ENCODE measurements at regions not wholly inside any gene's neighbourhood (a gene's known extent, or its start where the extent isn't known, plus 50 kb on each side); places are given as distances from the start of the nearest gene placed in this dataset.

DNA sequence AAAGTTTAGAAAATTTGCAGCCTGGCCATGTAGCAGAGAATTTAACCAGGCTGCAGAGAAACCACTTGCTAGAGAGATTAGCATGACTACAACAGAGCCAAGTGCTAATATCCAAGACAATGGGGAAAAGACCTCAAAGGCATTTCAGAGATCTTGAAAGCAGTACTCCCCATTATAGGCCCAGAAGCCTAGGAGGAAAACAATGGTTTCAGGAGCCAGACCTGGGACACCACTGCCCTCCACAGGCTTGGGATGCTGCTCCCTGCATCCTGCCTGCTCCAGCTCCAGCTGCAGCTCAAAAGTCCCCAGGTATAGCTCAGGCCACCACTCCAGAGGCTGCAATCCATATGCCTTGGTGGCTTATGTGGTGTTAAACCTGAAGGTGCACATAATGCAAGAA lies 101.5 kb upstream of the TMEM72 start:
- DNase-seq (ENCODE audit: low read depth in 4 of 4, low spot score in 1 of 4): no peak

DNA sequence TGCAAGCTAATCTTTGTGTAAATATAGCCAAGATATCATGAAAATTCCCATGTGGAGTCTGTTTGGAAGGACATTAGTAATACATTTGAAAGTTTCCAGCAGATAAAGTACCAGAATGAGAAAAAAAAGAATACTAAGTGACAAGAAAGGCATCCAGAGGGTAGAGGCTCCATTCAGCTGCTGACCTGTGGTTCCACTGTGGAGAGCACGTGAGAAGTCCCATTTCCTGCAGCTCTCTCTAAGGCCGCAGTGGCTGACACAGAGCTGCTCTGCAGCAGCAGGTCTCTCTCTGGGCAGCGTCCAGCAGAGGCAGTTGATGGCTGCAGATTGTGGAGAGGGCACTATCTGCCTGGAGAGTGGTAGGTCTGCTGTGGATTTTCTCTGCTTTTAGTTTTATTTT lies 100.1 kb upstream of the TMEM72 start:
- no peak for DNase-seq (ENCODE audit: low read depth in 4 of 4, low spot score in 1 of 4)

DNA sequence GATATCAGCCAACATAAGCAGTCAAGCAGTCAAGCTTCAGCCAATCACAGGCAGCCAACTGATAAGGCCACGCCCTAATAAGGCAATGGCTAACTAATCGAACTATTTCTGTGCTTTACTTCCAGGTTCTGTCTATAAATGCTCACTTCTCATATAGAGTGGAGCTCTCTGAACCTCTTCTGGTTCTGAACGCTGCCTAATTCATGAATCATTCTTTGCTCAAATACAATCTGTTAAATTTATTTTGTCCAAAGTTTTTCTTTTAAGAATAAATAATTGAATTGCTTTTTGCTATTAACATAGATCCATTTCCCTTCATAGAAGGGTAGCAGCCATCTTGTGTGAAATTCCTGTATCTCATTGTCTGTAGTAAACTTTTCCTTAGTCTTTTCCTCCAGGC lies 97.9 kb upstream of the TMEM72 start:
- no peak for DNase-seq (ENCODE audit: low read depth in 4 of 4, low spot score in 1 of 4)

DNA sequence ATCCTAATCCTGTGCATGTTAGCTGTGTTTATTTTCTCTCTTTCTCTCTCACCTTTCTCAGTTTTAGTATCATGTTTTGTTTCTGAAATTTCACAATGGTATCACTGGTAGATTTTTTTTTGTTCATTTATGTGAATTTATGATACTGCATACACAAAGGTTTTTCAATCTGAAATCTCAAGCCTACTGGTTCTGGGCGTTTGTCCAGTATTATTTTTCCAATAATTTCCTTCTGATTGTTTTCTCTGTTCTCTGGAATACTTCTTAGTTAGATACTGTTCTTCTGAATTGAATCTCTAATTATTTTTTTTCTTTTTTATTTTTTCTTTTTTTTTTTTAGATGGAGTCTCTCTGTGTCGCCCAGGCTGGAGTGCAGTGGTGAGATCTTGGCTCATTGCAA lies 96.2 kb upstream of the TMEM72 start:
- no peak for DNase-seq (ENCODE audit: low read depth in 4 of 4, low spot score in 1 of 4)

DNA sequence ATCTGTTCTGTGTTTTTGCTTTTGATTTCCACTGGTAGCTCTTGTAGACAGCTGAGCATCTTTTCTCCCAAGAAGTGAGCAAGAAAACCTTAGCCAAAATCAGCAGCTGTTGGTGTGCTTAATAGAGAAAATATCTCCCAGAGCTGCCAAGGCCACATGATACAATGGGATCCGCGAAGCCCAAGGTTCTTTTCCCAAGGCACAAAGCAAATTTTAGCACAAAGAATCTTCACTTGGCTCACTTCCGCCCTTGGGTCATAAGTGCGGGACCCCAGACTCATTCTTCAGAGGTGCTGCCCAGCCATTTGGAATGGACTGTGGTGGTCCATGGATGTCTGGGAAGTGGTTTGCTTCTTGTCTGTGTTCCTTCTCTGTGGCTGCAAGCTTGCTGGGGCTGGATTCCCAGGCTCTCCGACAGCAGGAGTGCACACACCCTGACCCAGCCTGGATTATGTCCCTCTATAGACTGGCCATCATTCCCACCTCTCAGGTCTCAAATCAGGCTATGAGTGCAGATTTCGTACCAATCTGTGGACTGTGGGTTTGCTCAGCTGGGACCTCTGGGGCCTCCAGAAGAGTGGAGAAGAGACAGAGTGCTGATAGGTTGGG lies 93.0 kb upstream of the TMEM72 start:
- DNase-seq (ENCODE audit: low read depth in 4 of 4, low spot score in 1 of 4): no peak

DNA sequence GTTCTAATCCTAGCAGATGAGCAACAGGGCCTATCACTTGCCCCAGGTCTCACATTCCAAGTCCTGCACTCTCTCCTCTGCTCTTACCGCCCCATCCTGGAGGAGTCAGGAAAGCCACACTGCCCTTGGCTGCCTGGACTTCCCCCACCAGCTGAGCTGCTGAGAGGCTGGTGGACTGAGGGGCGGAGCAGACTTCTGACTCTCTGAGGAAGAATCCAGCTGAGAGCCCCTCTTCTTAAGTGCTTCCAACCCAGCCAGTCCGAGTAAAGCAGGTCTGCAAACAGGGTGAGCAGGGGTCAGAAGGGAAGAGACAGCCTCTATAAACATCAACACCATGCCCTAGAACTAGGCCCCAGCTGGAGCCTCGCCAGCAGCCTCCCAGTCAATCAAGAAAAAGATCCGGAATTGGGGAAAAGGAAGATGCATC lies 92.4 kb upstream of the TMEM72 start:
- no peak for DNase-seq (ENCODE audit: low read depth in 4 of 4, low spot score in 1 of 4)

DNA sequence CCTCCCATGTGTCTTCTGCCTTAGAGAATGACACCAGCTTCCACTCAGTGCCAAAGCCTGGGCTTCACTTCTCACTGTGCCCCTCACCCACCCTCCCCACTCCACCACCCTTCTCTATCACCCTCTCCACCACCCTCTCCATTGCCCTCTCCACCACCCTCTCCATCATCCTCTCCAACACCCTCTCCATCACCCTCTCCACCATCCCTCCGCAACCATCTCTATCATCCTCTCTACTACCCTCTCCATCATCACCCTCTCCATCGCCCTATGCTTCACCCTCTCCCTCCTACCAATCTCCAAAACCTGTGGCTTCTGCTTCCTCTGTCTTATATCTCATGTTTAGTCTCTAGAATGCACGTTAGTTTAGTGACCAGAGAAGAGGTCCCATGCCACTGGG lies 91.0 kb upstream of the TMEM72 start:
- no peak for DNase-seq (ENCODE audit: low read depth in 4 of 4, low spot score in 1 of 4)

DNA sequence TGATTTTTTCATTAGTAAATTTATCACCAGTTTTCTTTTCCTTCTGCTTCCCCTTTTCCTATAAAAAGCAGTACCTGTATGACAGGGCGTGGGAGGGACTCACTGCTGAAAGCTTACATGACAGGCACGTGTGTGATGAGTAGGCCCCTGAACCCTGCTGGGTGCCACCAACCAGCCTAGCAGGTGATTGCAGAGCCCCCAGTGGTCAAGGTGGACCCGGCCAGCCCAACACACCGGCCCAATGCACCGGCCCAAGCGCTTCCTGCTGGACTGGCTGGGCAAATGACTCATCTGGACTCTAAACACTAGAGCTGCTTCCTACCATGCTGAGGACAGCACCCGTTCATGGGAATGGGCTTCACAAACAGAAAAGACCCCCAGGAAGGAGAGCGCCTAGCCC lies 89.8 kb upstream of the TMEM72 start:
- DNase-seq (ENCODE audit: low read depth in 4 of 4, low spot score in 1 of 4): no peak

DNA sequence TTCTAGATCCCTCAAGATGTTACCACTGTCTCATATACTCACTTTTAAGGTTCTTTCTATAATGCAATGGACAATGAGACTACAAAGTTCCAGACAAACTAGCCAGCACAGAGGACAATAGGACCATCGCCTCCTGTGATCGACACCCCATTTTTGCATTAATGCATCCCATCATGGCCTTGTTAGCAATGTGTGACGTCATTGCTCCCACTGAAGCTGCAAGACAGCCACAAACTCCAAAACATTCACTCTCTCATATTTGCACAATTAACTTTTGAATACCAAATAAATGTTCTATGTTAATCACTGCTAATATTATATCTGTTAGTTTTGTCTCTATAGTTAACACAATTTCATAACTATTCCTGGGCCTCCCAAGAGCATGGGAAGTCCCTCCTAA lies 88.8 kb upstream of the TMEM72 start:
- DNase-seq (ENCODE audit: low read depth in 4 of 4, low spot score in 1 of 4): no peak

DNA sequence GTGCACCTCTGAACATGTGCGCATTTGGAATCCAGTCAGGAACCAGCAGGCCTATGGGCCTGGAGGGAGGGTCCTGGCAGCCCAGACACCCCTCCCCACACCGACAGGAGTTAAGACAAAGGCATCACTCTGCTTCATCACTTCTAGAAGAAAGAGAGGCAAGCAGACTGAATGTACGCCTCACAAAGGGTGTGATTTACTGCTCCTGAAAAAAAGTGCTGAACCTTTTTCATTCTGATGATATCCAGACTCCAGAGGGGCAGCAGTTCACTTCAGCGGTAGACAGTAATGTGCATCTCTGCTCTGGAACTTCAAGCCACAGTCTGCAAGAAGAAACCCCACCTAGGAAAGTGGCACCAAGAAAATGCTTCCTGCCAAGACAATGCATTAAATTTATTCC lies 88.2 kb upstream of the TMEM72 start:
- DNase-seq (ENCODE audit: low read depth in 4 of 4, low spot score in 1 of 4): no peak

DNA sequence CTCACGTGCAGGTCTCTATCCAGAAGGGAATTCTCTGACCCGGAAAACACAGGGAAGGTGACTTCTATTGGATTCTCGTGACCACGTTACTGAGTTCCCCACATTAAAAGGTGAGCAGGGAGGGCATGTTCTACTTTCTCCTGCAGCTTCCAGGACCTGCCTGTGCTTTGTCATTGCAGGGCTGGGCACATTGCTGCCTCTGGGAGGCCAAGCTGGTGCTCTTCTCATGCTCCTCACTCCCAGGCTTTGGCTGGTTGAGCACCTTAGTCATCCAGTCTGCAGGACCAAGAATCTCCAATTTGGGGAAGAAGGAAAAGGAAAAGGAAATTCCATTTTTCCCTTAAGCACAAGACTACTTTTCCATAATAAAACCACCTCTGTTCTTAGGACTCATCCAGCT lies 86.5 kb upstream of the TMEM72 start:
- no peak for DNase-seq (ENCODE audit: low read depth in 4 of 4, low spot score in 1 of 4)

DNA sequence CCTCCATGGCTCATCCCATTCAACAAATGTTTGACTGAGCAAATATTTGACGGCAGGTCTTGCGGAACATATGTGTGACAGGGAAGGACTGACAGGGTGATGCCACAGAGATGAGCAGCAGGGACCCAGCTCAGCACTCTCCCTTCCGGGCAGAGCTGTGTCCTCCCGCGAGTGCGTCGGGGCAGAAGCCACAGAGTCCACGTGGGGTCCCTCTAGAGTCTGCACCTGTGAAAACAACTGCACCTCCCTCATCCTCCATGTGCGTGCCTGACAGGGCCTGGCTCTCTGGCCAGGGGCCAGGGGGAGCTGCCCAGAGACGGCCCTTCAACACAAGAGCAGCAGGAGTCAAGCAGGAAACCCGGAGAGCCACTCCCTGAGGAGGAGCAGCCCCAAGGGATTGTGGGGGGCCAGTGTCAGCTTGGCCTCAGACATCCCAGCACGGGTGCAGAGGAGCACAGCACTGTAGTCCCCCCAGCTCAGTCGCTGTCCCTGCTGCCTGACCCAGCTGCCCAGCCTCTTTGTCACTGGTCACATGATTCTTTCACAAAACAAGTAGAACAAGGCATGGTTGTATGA lies 83.6 kb upstream of the TMEM72 start:
- no peak for DNase-seq (ENCODE audit: low read depth in 4 of 4, low spot score in 1 of 4)

DNA sequence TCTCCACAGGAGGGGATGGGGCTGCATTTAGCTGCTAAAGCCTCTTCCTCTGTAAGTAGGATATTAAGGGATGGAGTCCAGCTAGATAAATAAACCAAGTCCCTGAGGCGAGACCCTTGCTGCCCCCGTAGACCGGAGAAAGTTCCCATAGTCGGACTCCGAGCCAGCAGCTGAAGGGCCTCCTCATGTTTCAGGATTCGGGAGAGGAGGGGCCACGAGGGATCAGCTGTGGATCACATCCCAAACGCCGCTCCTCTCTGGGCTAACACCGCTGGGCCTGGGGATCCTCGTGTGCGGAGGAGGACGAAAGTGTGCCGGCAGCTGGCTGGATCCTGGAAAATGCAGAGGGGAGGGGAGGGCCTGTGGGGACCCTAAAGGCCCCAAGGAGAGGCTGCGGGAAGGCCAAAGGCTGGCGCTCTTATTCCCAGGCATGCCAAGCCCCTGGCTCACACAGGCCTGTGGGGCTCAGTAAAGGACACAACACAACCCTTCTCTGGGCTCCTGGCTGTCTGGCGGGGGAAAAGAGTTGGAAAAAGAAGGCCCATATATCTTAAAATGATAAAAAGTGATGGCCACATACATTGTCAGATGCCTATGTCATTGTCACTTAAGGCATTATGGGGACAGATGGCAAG lies 82.5 kb upstream of the TMEM72 start:
- no peak for DNase-seq (ENCODE audit: low read depth in 4 of 4, low spot score in 1 of 4)

DNA sequence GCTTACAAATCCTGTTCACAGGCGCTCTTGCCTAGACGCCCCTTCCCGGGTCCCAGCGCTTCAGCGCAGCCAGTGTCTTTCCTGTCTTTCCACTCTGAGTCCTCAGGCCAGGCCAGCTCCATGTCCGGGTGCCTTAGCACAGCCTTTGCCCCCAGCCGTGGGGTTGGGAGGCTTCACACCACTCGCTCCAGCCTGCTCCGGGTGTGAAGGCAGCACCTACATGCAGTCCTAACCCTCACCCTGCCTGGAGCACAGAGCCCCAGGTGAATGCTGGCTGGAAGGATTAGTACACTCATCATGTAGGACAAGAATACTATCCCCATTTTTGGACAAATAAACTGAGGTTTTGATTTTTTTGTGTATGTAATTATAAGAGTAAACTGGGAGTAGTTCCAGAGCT lies 81.7 kb upstream of the TMEM72 start:
- DNase-seq (ENCODE audit: low read depth in 4 of 4, low spot score in 1 of 4): no peak

DNA sequence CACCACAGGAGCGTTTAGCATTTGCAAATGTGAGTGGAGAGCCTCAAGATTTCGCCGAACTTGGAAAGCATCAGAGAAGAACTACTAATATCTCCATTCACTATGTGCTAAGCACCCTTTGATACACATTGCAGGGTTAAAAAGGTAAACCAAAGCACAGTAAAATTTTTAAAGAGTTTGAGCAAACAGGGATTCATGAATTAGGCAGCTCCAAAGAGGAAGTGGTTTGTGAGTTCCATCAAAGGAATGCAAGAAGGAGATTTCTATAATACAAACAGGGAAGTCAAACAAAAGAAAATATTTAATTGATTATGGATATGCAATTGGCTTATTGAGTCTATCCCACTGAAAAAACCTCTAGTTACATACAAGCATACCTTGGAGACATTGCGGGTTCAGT lies 81.1 kb upstream of the TMEM72 start:
- no peak for DNase-seq (ENCODE audit: low read depth in 4 of 4, low spot score in 1 of 4)

DNA sequence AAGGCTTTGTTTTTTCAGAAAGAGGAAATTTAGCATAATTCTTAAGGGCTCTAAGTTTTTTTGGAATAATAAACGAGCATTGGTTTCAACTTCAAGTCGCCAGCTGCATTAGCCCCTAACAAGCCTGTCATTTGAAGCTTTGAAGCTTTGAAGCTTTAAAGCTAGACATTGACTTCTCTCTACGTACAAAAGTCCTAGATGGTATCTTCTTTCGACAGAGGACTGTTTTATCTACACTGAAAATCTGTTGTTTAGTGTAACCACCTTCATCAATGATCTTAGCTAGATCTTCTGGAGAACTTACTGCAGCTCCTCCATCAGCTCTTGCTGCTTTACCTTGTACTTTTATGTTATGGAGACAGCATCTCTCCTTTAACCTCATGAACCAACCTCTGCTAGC lies 79.6 kb upstream of the TMEM72 start:
- DNase-seq (ENCODE audit: low read depth in 4 of 4, low spot score in 1 of 4): no peak

DNA sequence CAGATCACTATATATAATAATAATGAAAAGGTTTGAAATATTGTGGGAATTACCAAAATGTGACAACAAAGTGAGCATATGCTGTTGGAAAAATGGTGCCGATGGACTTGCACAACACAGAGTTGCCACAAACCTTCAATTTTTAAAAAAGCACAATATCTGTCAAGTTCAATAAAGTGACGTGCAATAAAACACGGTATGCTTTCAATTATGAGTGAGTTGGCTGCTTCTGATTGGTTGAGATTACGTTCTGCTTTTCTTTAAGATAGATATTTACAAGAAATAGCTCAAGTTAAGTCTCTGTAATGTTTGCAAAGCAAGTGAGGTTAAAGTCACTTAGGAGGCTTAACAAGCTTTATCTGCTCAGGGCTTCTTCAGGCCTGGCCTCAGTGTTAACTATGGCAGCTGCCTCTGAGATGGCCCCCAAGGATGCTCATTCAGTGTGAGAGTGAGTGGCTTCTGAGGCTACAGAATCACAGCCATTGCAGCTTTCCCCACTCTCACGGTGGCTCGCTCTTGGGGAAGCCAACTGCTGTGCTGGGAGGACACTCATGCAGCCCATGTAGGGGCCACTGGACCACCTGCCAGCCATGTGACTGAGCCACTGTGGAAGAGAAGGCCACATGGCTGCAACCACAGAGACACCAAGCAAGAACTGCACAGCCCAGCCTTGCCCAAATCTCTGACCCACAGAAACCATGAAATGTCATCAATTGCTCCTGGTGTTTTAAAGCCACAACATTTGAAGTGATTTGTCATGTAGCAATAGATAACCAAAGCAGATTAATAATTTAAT lies 78.3 kb upstream of the TMEM72 start:
- no peak for DNase-seq (ENCODE audit: low read depth in 4 of 4, low spot score in 1 of 4)

DNA sequence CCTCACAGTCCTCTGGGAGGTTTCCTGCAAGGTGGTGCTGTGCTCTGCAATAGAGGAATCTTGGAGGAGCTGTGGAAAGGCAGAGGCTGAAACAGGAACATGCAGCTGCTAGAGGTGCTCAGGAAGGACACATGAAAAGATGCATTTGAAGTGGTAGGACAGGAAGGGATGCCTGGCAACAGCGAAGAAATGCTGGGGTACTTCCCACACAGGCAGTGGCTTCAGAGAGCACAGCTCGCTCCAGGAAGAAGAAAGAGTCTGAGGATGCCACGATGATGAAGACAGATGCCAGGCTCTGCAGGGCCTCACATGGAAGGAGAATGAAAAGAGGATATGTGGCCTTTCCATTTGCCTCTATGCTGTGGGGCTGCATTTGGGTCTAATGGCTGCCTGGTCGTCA lies 77.0 kb upstream of the TMEM72 start:
- no peak for DNase-seq (ENCODE audit: low read depth in 4 of 4, low spot score in 1 of 4)

DNA sequence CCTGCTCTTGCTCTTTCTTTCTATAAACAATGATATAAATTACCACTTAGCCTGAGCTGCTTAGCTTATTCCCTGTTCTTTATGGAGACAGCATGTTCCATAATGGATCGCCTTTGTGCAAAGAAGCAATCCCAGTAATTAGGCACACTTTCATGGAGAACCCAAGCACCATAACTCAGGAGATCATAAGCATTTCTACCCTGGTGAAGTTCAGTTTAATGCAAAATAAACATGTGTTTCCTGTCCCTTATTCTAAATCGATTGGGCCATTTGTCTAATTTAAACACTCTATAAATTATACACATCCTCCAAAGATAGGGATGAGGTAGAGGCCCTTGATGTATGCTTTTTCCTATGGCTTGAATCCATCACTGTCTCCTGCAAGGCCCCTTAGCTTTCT lies 75.8 kb upstream of the TMEM72 start:
- no peak for DNase-seq (ENCODE audit: low read depth in 4 of 4, low spot score in 1 of 4)

DNA sequence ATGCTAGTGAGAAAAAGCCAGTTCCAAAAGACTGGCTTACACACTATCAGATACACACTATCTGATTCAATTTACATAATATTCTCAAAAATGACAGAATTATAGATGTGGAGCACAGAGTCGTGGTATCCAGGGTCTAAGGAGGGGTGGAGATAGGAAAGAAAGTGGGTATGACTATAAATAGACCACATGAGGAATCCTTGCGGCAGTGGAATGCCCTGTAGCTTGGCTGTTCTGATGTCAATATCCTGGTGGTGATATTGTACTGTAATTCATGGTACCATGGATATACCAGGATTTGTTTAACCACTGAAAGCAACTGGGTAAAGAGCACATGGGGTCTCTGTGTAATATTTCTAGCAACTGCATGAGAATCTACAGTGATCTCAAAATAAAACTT lies 67.7 kb upstream of the TMEM72 start:
- no peak for DNase-seq (ENCODE audit: low read depth in 4 of 4, low spot score in 1 of 4)

DNA sequence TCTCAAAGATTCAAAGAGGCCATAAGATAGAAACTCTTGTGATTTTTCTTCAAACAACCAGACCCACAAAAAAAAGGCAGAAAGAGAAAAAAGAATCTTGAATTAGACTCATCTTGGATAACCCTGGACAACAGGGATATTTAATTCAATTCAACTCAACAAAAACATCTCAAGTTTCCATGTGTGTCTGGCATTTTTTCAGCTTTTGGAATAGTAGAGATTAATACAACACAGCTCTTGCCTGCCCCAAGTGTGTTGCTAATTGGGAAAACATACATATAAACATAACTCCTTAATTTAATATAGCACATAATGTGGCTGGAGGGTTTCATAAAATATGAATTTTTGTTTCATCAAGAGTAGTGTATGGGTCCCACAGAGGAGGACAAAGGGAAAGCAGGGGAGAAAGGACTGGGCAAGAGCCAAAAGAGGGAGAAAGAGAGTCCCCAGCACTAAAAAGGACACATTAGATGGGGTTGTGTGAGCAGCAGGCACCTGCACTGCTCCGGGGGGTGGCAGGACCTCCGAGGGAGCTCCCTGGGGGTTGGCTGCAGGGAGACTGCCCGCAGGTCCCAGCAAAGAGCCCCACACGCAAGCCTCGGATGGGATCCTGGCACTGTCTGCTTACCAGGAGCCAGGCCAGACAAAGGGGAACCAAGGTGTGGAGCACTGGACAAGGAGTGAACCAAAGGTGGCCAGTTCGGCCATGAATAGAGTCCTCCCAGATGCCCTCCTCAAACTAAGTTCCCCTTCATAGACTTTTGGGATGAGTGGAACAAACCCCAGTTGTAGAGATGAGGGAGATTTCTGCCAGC lies 65.6 kb upstream of the TMEM72 start:
- no peak for DNase-seq (ENCODE audit: low read depth in 4 of 4, low spot score in 1 of 4)

All from stimulated activated CD4-positive, alpha-beta T cell treated with anti-CD3 and anti-CD28 coated beads, Interleukin-1b, Interleukin-23, amount 100 ng/mL, for 24 hours (primary cell).